ENCODE measurements at regions not wholly inside any gene's neighbourhood (a gene's known extent, or its start where the extent isn't known, plus 50 kb on each side); places are given as distances from the start of the nearest gene placed in this dataset.

- TF ChIP-seq CTCF (IDR thresholded peaks at IDR 0.05; ENCODE audit: low read depth, low read length), result no peak
- peaks cover 6% of the 10 kb centered on the region; the same call in 1 of the 2 replicates for H3K27me3 ChIP-seq
- DNase-seq, result no peak
Observed at GRCh38 chr12:114237230-114237629, 168.7 kb downstream of the TBX5 start.

GRCh38 chr12:114232187-114232586 lies 173.8 kb downstream of the TBX5 start:
- Histone ChIP-seq H3K27me3 (peaks cover 15% of the 10 kb centered on the region), H3K4me1 (no peaks in the 10 kb centered on the region), H3K4me3 (ENCODE audit: low read depth, low read length) (no peak overlapping the region), H3K36me3 (no peaks in the 10 kb centered on the region), H3K9me3 (no peaks in the 10 kb centered on the region; the same call in 1 of the 2 replicates)
- no peak for TF ChIP-seq CTCF (IDR thresholded peaks at IDR 0.05; ENCODE audit: low read depth, low read length)
- no peak for DNase-seq

More at GRCh38 chr12:114237230-114237629, 168.7 kb downstream of the TBX5 start:
- H3K4me1 ChIP-seq, result peaks cover 9% of the 10 kb centered on the region
- H3K4me3 ChIP-seq (ENCODE audit: low read depth, low read length), result no peak overlapping the region
- H3K36me3 ChIP-seq, result no peaks in the 10 kb centered on the region
- no peaks in the 10 kb centered on the region for H3K9me3 ChIP-seq

- Histone ChIP-seq H3K36me3 (no peaks in the 10 kb centered on the region), H3K27me3 (peaks cover 32% of the 10 kb centered on the region), H3K4me1 (no peaks in the 10 kb centered on the region), H3K4me3 (ENCODE audit: low read depth, low read length) (no peak overlapping the region), H3K9me3 (no peaks in the 10 kb centered on the region; the same call in 1 of the 2 replicates)
- no peak for DNase-seq
- TF ChIP-seq CTCF (IDR thresholded peaks at IDR 0.05; ENCODE audit: low read depth, low read length), result no peak
Observed at GRCh38 chr12:114229150-114229549, 176.8 kb downstream of the TBX5 start.

DNA sequence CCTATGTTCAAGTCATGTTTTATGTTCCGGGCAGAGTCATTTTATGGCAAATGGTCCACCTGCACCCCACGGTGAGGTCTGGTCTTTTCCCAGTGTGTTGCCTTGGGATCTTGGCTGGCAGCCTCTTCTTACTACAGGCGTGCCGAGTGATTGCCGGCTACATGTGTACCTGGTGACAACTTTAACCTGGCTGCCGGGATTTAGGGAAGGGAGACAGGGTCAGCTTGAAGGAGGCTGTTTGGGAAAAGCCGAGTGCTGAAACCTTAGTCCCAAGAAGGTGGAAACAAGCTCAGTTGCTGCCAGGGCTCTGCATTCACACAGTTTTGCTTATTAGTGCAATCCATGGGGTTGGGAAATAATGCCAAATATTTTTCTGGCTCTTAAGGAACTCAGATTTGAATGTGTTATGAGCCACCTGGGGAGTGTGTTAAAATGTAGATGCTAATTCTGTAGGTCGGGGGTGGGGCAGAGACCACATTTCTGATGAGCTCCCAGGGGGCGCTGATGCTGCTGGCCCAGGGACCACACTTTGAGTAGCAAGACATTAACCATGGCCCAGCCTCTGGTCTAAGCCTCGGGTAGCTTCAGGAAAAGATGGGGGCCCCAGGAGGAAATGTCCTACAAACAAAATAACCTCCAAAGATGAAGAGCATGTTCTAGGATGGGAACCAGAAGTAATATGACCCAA lies 179.6 kb downstream of the TBX5 start:
- Histone ChIP-seq H3K36me3 (no peaks in the 10 kb centered on the region), H3K4me3 (ENCODE audit: low read depth, low read length) (no peak overlapping the region), H3K4me1 (no peaks in the 10 kb centered on the region), H3K27me3 (peaks cover 54% of the 10 kb centered on the region), H3K9me3 (no peaks in the 10 kb centered on the region; the same call in 1 of the 2 replicates)
- no peak for DNase-seq
- no peak for TF ChIP-seq CTCF (IDR thresholded peaks at IDR 0.05; ENCODE audit: low read depth, low read length)

- no peak for TF ChIP-seq CTCF (IDR thresholded peaks at IDR 0.05; ENCODE audit: low read depth, low read length)
Observed at GRCh38 chr12:114221957-114222630, 183.8 kb downstream of the TBX5 start.

More at GRCh38 chr12:114221957-114222630, 183.8 kb downstream of the TBX5 start:
- Histone ChIP-seq H3K4me3 (ENCODE audit: low read depth, low read length) (no peak overlapping the region), H3K4me1 (no peaks in the 10 kb centered on the region), H3K36me3 (no peaks in the 10 kb centered on the region), H3K9me3 (no peaks in the 10 kb centered on the region), H3K27me3 (peaks cover 45% of the 10 kb centered on the region)
- DNase-seq, result no peak

Measured in BE2C (cell line).